GM21515 (cell line): ENCODE measurements at regions not wholly inside any gene's neighbourhood (a gene's known extent, or its start where the extent isn't known, plus 50 kb on each side); places are given as distances from the start of the nearest gene placed in this dataset.

Source experiments
- ATAC-seq: cut with Tn5 transposase; IDR thresholded peaks from one replicate; pipeline ENCODE4 v1.9.1; 2021; ENCODE audit not compliant: unreplicated experiment

GRCh38 chrX:69085151-69085550 lies 80.1 kb downstream of the PJA1 start:
- no peak for ATAC-seq

GRCh38 chrX:69083801-69084200 lies 81.5 kb downstream of the PJA1 start:
- ATAC-seq = no peak

GRCh38 chrX:69083361-69083760 lies 81.9 kb downstream of the PJA1 start:
- no peak for ATAC-seq

- no peak for ATAC-seq
Measured at GRCh38 chrX:69082753-69083150, 82.5 kb downstream of the PJA1 start.

GRCh38 chrX:69082055-69082752 lies 83.0 kb downstream of the PJA1 start:
- no peak for ATAC-seq

GRCh38 chrX:69080855-69081465 lies 84.3 kb downstream of the PJA1 start:
- no peak for ATAC-seq

GRCh38 chrX:69079268-69079667 lies 86.0 kb downstream of the PJA1 start:
- no peak for ATAC-seq

GRCh38 chrX:69077895-69078455 lies 87.3 kb downstream of the PJA1 start:
- ATAC-seq = no peak

- no peak for ATAC-seq
Measured at GRCh38 chrX:69076088-69076487, 89.2 kb downstream of the PJA1 start.

GRCh38 chrX:69074726-69075125 lies 90.5 kb downstream of the PJA1 start:
- ATAC-seq = no peak

- ATAC-seq = no peak
Measured at GRCh38 chrX:69073721-69074120, 91.5 kb downstream of the PJA1 start.

GRCh38 chrX:69073241-69073640 lies 92.0 kb downstream of the PJA1 start:
- ATAC-seq = no peak

GRCh38 chrX:69072486-69073006 lies 92.7 kb downstream of the PJA1 start:
- no peak for ATAC-seq

- ATAC-seq = no peak
Measured at GRCh38 chrX:69070949-69071650, 94.2 kb downstream of the PJA1 start.

- ATAC-seq = no peak
Measured at GRCh38 chrX:69069876-69070275, 95.4 kb downstream of the PJA1 start.

GRCh38 chrX:69069086-69069445 lies 96.2 kb downstream of the PJA1 start:
- ATAC-seq = no peak

GRCh38 chrX:69068301-69069085 lies 96.8 kb downstream of the PJA1 start:
- ATAC-seq = no peak

- ATAC-seq = no peak
Measured at GRCh38 chrX:69067841-69068240, 97.4 kb downstream of the PJA1 start.

GRCh38 chrX:69066966-69067525 lies 98.2 kb downstream of the PJA1 start:
- ATAC-seq = no peak

- ATAC-seq = no peak
Measured at GRCh38 chrX:69066021-69066757, 99.1 kb downstream of the PJA1 start.
